ENCODE measurements at regions not wholly inside any gene's neighbourhood (a gene's known extent, or its start where the extent isn't known, plus 50 kb on each side); places are given as distances from the start of the nearest gene placed in this dataset.
"Not testable (repeated sequence)": the region's sequence is repeated elsewhere in the genome, so short reads cannot be mapped to it uniquely, and the experiment has no call there.

- H3K4me3 ChIP-seq (ENCODE audit: low read length), result no peak overlapping the region
- peaks cover 0 to 6% of the 10 kb centered on the region in 2 donors for H3K27me3 ChIP-seq (ENCODE audit: control insufficient read depth in 2 of 2, insufficient read depth in 2 of 2, low read length in 2 of 2)
- no peaks in the 10 kb centered on the region for H3K4me1 ChIP-seq (ENCODE audit: control insufficient read depth in 2 of 2, insufficient read depth in 2 of 2, low read length in 2 of 2)
- no peaks in the 10 kb centered on the region for H3K9me3 ChIP-seq (ENCODE audit: control insufficient read depth in 2 of 3, low read length in 3 of 3)
- Mint-ChIP-seq H3K4me1 (no peaks in the 10 kb centered on the region), H3K4me3 (no peak overlapping the region), H3K9me3 (peaks cover 0 to 1% (median 0%) of the 10 kb centered on the region in 11 donors), H3K27ac (no peak overlapping the region), H3K36me3 (no peaks in the 10 kb centered on the region), H3K27me3 (peaks cover 8 to 45% (median 30%) of the 10 kb centered on the region in 5 donors)
- POLR2A ChIA-PET, result no interaction called here
- DNase-seq (no peak), ATAC-seq (no peak)
- H3K36me3 ChIP-seq (ENCODE audit: control insufficient read depth in 2 of 3, insufficient read depth in 3 of 3, low read length in 3 of 3), result no peaks in the 10 kb centered on the region
- CTCF ChIA-PET, result no interaction called here
- no peak overlapping the region for H3K27ac ChIP-seq (ENCODE audit: low read depth, low read length)
- intact Hi-C loops (cut with micrococcal nuclease), result no loop called here
Measured at GRCh38 chr6:165769884-165770283, 106.8 kb upstream of the PDE10A start.

DNA sequence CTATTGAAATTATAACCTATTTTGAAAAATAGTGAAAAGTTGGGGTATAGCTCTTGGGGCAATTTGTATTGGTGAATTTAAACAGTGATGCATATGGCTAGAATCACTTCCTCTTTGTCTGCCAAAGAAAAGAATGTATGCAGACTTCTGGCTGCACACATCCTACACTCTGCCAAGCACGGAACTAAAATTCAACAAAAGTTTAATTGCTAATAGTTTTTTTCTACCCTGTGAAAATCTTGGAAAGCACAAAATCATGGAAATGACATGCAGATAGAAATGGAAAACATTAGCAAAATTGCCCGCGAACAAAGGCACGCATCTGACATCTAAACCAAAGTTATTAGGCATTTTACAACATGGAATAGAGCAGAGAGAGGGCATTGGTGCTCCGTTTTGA, 106.4 kb upstream of the PDE10A start:
- no peaks in the 10 kb centered on the region for H3K4me1 Mint-ChIP-seq
- CTCF ChIA-PET, result no interaction called here
- no peak for ATAC-seq
- peaks cover 0 to 1% (median 0%) of the 10 kb centered on the region in 11 donors for H3K9me3 Mint-ChIP-seq
- H3K27me3 Mint-ChIP-seq, result peaks cover 7 to 47% (median 30%) of the 10 kb centered on the region in 5 donors
- Histone ChIP-seq H3K27ac (ENCODE audit: low read depth, low read length) (no peak overlapping the region), H3K4me1 (ENCODE audit: control insufficient read depth in 2 of 2, insufficient read depth in 2 of 2, low read length in 2 of 2) (no peaks in the 10 kb centered on the region), H3K27me3 (ENCODE audit: control insufficient read depth in 2 of 2, insufficient read depth in 2 of 2, low read length in 2 of 2) (peaks cover 0 to 6% of the 10 kb centered on the region in 2 donors), H3K4me3 (ENCODE audit: low read length) (no peak overlapping the region), H3K9me3 (ENCODE audit: control insufficient read depth in 2 of 3, low read length in 3 of 3) (no peaks in the 10 kb centered on the region), H3K36me3 (ENCODE audit: control insufficient read depth in 2 of 3, insufficient read depth in 3 of 3, low read length in 3 of 3) (no peaks in the 10 kb centered on the region)
- H3K4me3 Mint-ChIP-seq, result no peak overlapping the region
- H3K27ac Mint-ChIP-seq, result no peak overlapping the region
- POLR2A ChIA-PET, result no interaction called here
- DNase-seq, result no peak
- intact Hi-C loops (cut with micrococcal nuclease), result no loop called here
- H3K36me3 Mint-ChIP-seq, result no peaks in the 10 kb centered on the region

DNA sequence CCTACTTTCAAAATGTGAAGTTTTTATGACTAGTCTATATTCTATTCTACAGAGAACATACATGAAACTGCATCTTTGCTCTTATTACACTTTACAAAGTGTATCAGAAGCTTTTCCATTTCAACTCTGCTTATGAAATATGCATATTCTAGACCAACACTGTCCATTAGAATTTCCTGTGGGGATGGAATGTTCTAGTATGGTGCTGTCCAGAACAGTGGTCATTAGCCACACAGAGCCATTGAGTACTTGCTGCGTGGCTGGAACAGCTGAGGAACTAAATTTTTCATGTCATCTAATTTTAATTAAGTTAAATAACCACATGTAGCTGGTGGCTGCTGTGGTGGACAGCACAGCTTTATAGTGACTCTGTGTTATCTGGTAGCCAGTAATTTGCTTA, 105.9 kb upstream of the PDE10A start:
- H3K36me3 ChIP-seq (ENCODE audit: control insufficient read depth in 2 of 3, insufficient read depth in 3 of 3, low read length in 3 of 3), result no peaks in the 10 kb centered on the region
- peaks cover 6 to 46% (median 28%) of the 10 kb centered on the region in 5 donors for H3K27me3 Mint-ChIP-seq
- intact Hi-C loops (cut with micrococcal nuclease), result no loop called here
- no peak overlapping the region for H3K27ac ChIP-seq (ENCODE audit: low read depth, low read length)
- DNase-seq (no peak), ATAC-seq (no peak)
- H3K4me1 ChIP-seq (ENCODE audit: control insufficient read depth in 2 of 2, insufficient read depth in 2 of 2, low read length in 2 of 2), result no peaks in the 10 kb centered on the region
- H3K27ac Mint-ChIP-seq, result no peak overlapping the region
- H3K9me3 ChIP-seq (ENCODE audit: control insufficient read depth in 2 of 3, low read length in 3 of 3), result no peaks in the 10 kb centered on the region
- H3K4me1 Mint-ChIP-seq, result no peaks in the 10 kb centered on the region
- H3K36me3 Mint-ChIP-seq, result no peaks in the 10 kb centered on the region
- ChIA-PET POLR2A (no interaction called here), CTCF (no interaction called here)
- no peak overlapping the region for H3K4me3 Mint-ChIP-seq
- H3K9me3 Mint-ChIP-seq, result peaks cover 0 to 1% (median 0%) of the 10 kb centered on the region in 11 donors
- peaks cover 0 to 6% of the 10 kb centered on the region in 2 donors for H3K27me3 ChIP-seq (ENCODE audit: control insufficient read depth in 2 of 2, insufficient read depth in 2 of 2, low read length in 2 of 2)
- H3K4me3 ChIP-seq (ENCODE audit: low read length), result no peak overlapping the region

DNA sequence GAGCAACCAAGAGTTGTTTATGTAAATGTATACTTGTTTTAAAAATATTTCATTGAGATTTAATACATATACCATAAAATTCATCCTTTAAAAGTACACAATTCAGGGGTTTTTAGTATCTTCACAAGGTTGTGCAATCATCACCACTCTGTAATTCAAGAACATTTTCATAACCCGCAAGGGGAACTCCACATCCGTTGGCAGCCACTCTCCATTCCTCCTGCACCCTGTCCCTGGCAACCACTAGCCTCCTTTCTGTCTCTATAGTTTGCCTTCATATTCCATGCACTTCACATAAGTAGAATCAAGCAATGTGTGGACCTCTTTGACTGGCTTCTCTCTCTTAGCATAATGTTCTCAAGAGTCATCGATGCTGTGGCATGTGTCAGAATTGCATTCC, 104.2 kb upstream of the PDE10A start:
- H3K36me3 ChIP-seq (ENCODE audit: control insufficient read depth in 2 of 3, insufficient read depth in 3 of 3, low read length in 3 of 3), result no peaks in the 10 kb centered on the region
- H3K27ac Mint-ChIP-seq, result no peak overlapping the region
- H3K4me3 ChIP-seq (ENCODE audit: low read length), result no peak overlapping the region
- no peaks in the 10 kb centered on the region for H3K4me1 Mint-ChIP-seq
- H3K9me3 ChIP-seq (ENCODE audit: control insufficient read depth in 2 of 3, low read length in 3 of 3), result no peaks in the 10 kb centered on the region
- intact Hi-C loops (cut with micrococcal nuclease), result no loop called here
- H3K4me1 ChIP-seq (ENCODE audit: control insufficient read depth in 2 of 2, insufficient read depth in 2 of 2, low read length in 2 of 2), result no peaks in the 10 kb centered on the region
- H3K27me3 Mint-ChIP-seq, result peaks cover 0 to 39% (median 12%) of the 10 kb centered on the region in 5 donors
- H3K36me3 Mint-ChIP-seq, result no peaks in the 10 kb centered on the region
- ChIA-PET CTCF (no interaction called here), POLR2A (no interaction called here)
- H3K27me3 ChIP-seq (ENCODE audit: control insufficient read depth in 2 of 2, insufficient read depth in 2 of 2, low read length in 2 of 2), result peaks cover 0 to 6% of the 10 kb centered on the region in 2 donors
- H3K4me3 Mint-ChIP-seq, result no peak overlapping the region
- no peak overlapping the region for H3K27ac ChIP-seq (ENCODE audit: low read depth, low read length)
- ATAC-seq (no peak), DNase-seq (no peak)
- H3K9me3 Mint-ChIP-seq, result peaks cover 0 to 3% (median 0%) of the 10 kb centered on the region in 11 donors

DNA sequence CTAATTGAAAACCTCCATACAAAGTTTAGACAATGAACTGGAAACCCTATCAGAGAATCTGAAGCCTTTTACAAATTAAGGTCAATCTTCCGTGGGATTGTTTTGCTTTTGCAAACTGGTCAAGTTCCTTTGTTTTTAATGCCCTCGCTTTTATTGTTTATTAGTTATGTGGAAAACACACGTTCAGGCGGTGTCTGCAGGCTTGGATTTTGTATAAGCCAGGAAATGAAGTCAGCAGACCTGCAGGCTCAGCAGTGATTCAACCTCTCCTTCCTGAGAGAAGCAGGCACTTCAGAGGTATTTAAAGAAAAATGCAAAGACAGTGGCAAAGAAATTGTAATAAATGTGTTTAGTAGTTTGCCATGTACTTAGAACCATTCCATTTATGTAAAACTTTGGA, 103.4 kb upstream of the PDE10A start:
- no peak for ATAC-seq
- Mint-ChIP-seq H3K4me3 (no peak overlapping the region), H3K27ac (no peak overlapping the region), H3K36me3 (no peaks in the 10 kb centered on the region), H3K27me3 (peaks cover 0 to 35% (median 10%) of the 10 kb centered on the region in 5 donors), H3K9me3 (peaks cover 0 to 6% (median 0%) of the 10 kb centered on the region in 11 donors), H3K4me1 (no peaks in the 10 kb centered on the region)
- Histone ChIP-seq H3K9me3 (ENCODE audit: control insufficient read depth in 2 of 3, low read length in 3 of 3) (no peaks in the 10 kb centered on the region), H3K27me3 (ENCODE audit: control insufficient read depth in 2 of 2, insufficient read depth in 2 of 2, low read length in 2 of 2) (peaks cover 0 to 6% of the 10 kb centered on the region in 2 donors), H3K4me3 (ENCODE audit: low read length) (no peak overlapping the region), H3K36me3 (ENCODE audit: control insufficient read depth in 2 of 3, insufficient read depth in 3 of 3, low read length in 3 of 3) (no peaks in the 10 kb centered on the region), H3K4me1 (ENCODE audit: control insufficient read depth in 2 of 2, insufficient read depth in 2 of 2, low read length in 2 of 2) (no peaks in the 10 kb centered on the region), H3K27ac (ENCODE audit: low read depth, low read length) (no peak overlapping the region)
- no peak for DNase-seq
- CTCF ChIA-PET, result no interaction called here
- POLR2A ChIA-PET, result no interaction called here
- intact Hi-C loops (cut with micrococcal nuclease), result no loop called here

GRCh38 chr6:165766026-165766425, 103.0 kb upstream of the PDE10A start:
- DNase-seq (no peak), ATAC-seq (no peak)
- Histone ChIP-seq H3K4me3 (ENCODE audit: low read length) (no peak overlapping the region), H3K4me1 (ENCODE audit: control insufficient read depth in 2 of 2, insufficient read depth in 2 of 2, low read length in 2 of 2) (no peaks in the 10 kb centered on the region), H3K27me3 (ENCODE audit: control insufficient read depth in 2 of 2, insufficient read depth in 2 of 2, low read length in 2 of 2) (peaks cover 0 to 6% of the 10 kb centered on the region in 2 donors), H3K27ac (ENCODE audit: low read depth, low read length) (no peak overlapping the region), H3K36me3 (ENCODE audit: control insufficient read depth in 2 of 3, insufficient read depth in 3 of 3, low read length in 3 of 3) (no peaks in the 10 kb centered on the region), H3K9me3 (ENCODE audit: control insufficient read depth in 2 of 3, low read length in 3 of 3) (no peaks in the 10 kb centered on the region)
- intact Hi-C loops (cut with micrococcal nuclease), result no loop called here
- Mint-ChIP-seq H3K9me3 (peaks cover 0 to 6% (median 0%) of the 10 kb centered on the region in 11 donors), H3K27ac (no peak overlapping the region), H3K36me3 (no peaks in the 10 kb centered on the region), H3K4me1 (no peaks in the 10 kb centered on the region), H3K27me3 (peaks cover 0 to 31% (median 6%) of the 10 kb centered on the region in 5 donors), H3K4me3 (no peak overlapping the region)
- CTCF ChIA-PET, result no interaction called here
- POLR2A ChIA-PET, result no interaction called here

- intact Hi-C loops (cut with micrococcal nuclease); H3K4me1 ChIP-seq (ENCODE audit: control insufficient read depth in 2 of 2, insufficient read depth in 2 of 2, low read length in 2 of 2); DNase-seq; H3K27ac Mint-ChIP-seq; POLR2A ChIA-PET; H3K4me3 Mint-ChIP-seq; CTCF ChIA-PET; H3K27ac ChIP-seq (ENCODE audit: low read depth, low read length); H3K4me1 Mint-ChIP-seq; H3K4me3 ChIP-seq (ENCODE audit: low read length); H3K9me3 ChIP-seq (ENCODE audit: control insufficient read depth in 2 of 3, low read length in 3 of 3); H3K9me3 Mint-ChIP-seq; H3K36me3 Mint-ChIP-seq; H3K36me3 ChIP-seq (ENCODE audit: control insufficient read depth in 2 of 3, insufficient read depth in 3 of 3, low read length in 3 of 3); H3K27me3 ChIP-seq (ENCODE audit: control insufficient read depth in 2 of 2, insufficient read depth in 2 of 2, low read length in 2 of 2); ATAC-seq: not testable (repeated sequence)
- peaks cover 0 to 24% (median 5%) of the 10 kb centered on the region in 5 donors for H3K27me3 Mint-ChIP-seq
Measured at GRCh38 chr6:165765256-165765655, 102.2 kb upstream of the PDE10A start.

Data from naive thymus-derived CD4-positive, alpha-beta T cell (primary cell).